ENCODE measurements at regions not wholly inside any gene's neighbourhood (a gene's known extent, or its start where the extent isn't known, plus 50 kb on each side); places are given as distances from the start of the nearest gene placed in this dataset.

DNA sequence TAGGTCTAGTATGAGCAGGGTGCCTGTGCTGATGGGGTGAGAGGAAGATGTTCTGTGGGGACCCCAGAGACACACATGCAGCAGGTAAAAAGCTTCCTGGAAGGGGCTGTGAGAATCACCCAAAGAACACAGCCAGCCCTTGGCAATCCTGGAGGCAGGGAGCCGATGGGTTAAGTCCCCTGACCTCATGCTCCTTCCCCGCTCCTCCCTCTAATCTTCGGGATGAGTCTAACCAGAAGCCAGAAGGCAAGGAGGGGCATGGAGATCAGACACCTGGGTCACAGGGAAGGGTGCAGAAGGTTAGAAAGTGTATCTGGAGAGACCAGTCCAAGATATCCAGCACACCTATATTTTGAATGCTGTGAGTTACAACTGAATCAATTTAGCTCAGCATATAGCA is 274.1 kb upstream of the PAPPA start:
- TF ChIP-seq, protein P1, sequence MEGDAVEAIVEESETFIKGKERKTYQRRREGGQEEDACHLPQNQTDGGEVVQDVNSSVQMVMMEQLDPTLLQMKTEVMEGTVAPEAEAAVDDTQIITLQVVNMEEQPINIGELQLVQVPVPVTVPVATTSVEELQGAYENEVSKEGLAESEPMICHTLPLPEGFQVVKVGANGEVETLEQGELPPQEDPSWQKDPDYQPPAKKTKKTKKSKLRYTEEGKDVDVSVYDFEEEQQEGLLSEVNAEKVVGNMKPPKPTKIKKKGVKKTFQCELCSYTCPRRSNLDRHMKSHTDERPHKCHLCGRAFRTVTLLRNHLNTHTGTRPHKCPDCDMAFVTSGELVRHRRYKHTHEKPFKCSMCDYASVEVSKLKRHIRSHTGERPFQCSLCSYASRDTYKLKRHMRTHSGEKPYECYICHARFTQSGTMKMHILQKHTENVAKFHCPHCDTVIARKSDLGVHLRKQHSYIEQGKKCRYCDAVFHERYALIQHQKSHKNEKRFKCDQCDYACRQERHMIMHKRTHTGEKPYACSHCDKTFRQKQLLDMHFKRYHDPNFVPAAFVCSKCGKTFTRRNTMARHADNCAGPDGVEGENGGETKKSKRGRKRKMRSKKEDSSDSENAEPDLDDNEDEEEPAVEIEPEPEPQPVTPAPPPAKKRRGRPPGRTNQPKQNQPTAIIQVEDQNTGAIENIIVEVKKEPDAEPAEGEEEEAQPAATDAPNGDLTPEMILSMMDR (IDR thresholded peaks at IDR 0.05), result no peak
- TF ChIP-seq POLR2A (IDR thresholded peaks at IDR 0.05) (no peak), EP300 (IDR thresholded peaks at IDR 0.05) (no peak)
